ENCODE measurements at regions not wholly inside any gene's neighbourhood (a gene's known extent, or its start where the extent isn't known, plus 50 kb on each side); places are given as distances from the start of the nearest gene placed in this dataset.

DNA sequence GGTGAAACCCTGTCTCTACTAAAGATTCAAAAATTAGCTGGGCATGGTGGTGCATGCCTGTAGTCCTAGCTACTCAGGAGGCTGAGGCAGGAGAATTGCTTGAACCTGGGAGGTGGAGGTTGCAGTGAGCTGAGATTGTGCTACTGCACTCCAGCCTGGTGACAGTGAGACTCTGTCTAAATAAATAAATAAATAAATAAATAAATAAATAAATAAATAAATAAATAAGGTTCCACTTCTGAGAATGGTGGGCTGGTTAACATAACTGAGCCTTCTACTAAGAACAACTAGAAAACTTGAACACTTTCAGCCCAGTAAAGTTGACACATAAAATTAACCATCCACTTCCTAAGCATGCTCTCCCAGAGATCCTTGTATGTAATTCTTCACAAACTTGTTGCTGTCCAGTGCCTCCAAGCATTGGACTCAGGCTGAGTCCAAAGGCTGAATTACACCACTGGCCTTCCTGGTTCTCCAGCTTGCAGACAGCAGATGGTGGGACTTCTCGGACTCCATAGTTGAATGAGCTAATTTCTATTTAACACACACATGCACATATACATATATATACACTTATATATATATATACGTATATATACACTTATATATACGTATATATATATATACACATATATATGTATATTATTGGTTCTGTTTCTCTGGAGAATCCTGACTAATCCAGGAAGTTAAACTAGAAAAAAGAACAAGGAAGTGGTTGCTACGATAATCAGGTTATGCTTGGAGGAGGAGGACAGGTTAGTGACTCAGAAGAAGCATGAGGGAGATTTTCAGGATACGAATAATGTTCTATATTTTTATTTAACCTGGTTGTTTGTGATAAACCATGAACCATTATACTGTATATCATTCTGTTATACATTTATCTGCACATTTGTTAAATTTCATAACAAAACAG, 348.8 kb downstream of the METTL4 start:
- Histone ChIP-seq H3K36me3 (ENCODE audit: insufficient read depth, low read length) (no peaks in the 10 kb centered on the region), H3K4me1 (ENCODE audit: insufficient read depth, low read length) (no peaks in the 10 kb centered on the region), H3K27me3 (ENCODE audit: insufficient read depth, low read length) (no peaks in the 10 kb centered on the region), H4K20me1 (ENCODE audit: insufficient read depth, low read length) (no peaks in the 10 kb centered on the region), H3K79me2 (ENCODE audit: insufficient read depth, low read length) (no peaks in the 10 kb centered on the region), H3K4me2 (ENCODE audit: low read length) (no peak overlapping the region), H3K4me3 (ENCODE audit: insufficient read depth, low read depth, low read length) (no peak overlapping the region), H3K9ac (ENCODE audit: low read length) (no peak overlapping the region), H3K9me3 (ENCODE audit: insufficient read depth, low read depth, low read length) (no peaks in the 10 kb centered on the region), H2AFZ (ENCODE audit: low read depth, low read length) (no peak overlapping the region), H3K27ac (ENCODE audit: low read depth, low read length) (no peak overlapping the region)
- no peaks in the 10 kb centered on the region for H3K9me3 Mint-ChIP-seq (ENCODE audit: unreplicated experiment)
- TF ChIP-seq CTCF (IDR thresholded peaks at IDR 0.05; ENCODE audit: insufficient read depth, low read depth, low read length), result no peak
- no peak for TF ChIP-seq EZH2 (IDR thresholded peaks at IDR 0.05; ENCODE audit: insufficient read depth, low read length)
- H3K4me1 Mint-ChIP-seq (ENCODE audit: low read depth, unreplicated experiment), result peaks cover 9% of the 10 kb centered on the region
- no peaks in the 10 kb centered on the region for H3K36me3 Mint-ChIP-seq (ENCODE audit: low read depth, unreplicated experiment)
- no peak for FAIRE-seq
- H3K27me3 Mint-ChIP-seq (ENCODE audit: low read depth, unreplicated experiment), result no peaks in the 10 kb centered on the region
- no peak for DNase-seq (ENCODE audit: low read depth)
- no peak overlapping the region for H3K4me3 Mint-ChIP-seq (ENCODE audit: unreplicated experiment)
- H3K27ac Mint-ChIP-seq (ENCODE audit: unreplicated experiment), result no peak overlapping the region

- Mint-ChIP-seq H3K4me1 (ENCODE audit: low read depth, unreplicated experiment) (peaks cover 9% of the 10 kb centered on the region), H3K27me3 (ENCODE audit: low read depth, unreplicated experiment) (no peaks in the 10 kb centered on the region), H3K36me3 (ENCODE audit: low read depth, unreplicated experiment) (no peaks in the 10 kb centered on the region), H3K4me3 (ENCODE audit: unreplicated experiment) (no peak overlapping the region), H3K27ac (ENCODE audit: unreplicated experiment) (no peak overlapping the region), H3K9me3 (ENCODE audit: unreplicated experiment) (no peaks in the 10 kb centered on the region)
- no peaks in the 10 kb centered on the region for H4K20me1 ChIP-seq (ENCODE audit: insufficient read depth, low read length)
- H3K27ac ChIP-seq (ENCODE audit: low read depth, low read length), result no peak overlapping the region
- TF ChIP-seq EZH2 (IDR thresholded peaks at IDR 0.05; ENCODE audit: insufficient read depth, low read length) (no peak), CTCF (IDR thresholded peaks at IDR 0.05; ENCODE audit: insufficient read depth, low read depth, low read length) (no peak)
- H3K9me3 ChIP-seq (ENCODE audit: insufficient read depth, low read depth, low read length), result no peaks in the 10 kb centered on the region
- peak overlapping the region; percentile 11 for H3K9ac ChIP-seq (ENCODE audit: low read length)
- no peaks in the 10 kb centered on the region for H3K27me3 ChIP-seq (ENCODE audit: insufficient read depth, low read length)
- H3K36me3 ChIP-seq (ENCODE audit: insufficient read depth, low read length), result no peaks in the 10 kb centered on the region
- peak overlapping the region; percentile 44 for H3K4me3 ChIP-seq (ENCODE audit: insufficient read depth, low read depth, low read length)
- peak; percentile 58 for DNase-seq (ENCODE audit: low read depth)
- H3K4me2 ChIP-seq (ENCODE audit: low read length), result peak overlapping the region; percentile 79
- no peak for FAIRE-seq
- H2AFZ ChIP-seq (ENCODE audit: low read depth, low read length), result peak overlapping the region; percentile 25
- H3K4me1 ChIP-seq (ENCODE audit: insufficient read depth, low read length), result no peaks in the 10 kb centered on the region
- no peaks in the 10 kb centered on the region for H3K79me2 ChIP-seq (ENCODE audit: insufficient read depth, low read length)
Measured at GRCh38 chr18:2223449-2223848, 347.9 kb downstream of the METTL4 start.

GRCh38 chr18:2223849-2224248, 347.5 kb downstream of the METTL4 start:
- Mint-ChIP-seq H3K27me3 (ENCODE audit: low read depth, unreplicated experiment) (no peaks in the 10 kb centered on the region), H3K4me3 (ENCODE audit: unreplicated experiment) (no peak overlapping the region), H3K4me1 (ENCODE audit: low read depth, unreplicated experiment) (peaks cover 9% of the 10 kb centered on the region), H3K36me3 (ENCODE audit: low read depth, unreplicated experiment) (no peaks in the 10 kb centered on the region), H3K27ac (ENCODE audit: unreplicated experiment) (no peak overlapping the region), H3K9me3 (ENCODE audit: unreplicated experiment) (no peaks in the 10 kb centered on the region)
- no peaks in the 10 kb centered on the region for H3K4me1 ChIP-seq (ENCODE audit: insufficient read depth, low read length)
- peak overlapping the region; percentile 44 for H3K4me3 ChIP-seq (ENCODE audit: insufficient read depth, low read depth, low read length)
- FAIRE-seq, result no peak
- peak; percentile 64 for TF ChIP-seq CTCF (IDR thresholded peaks at IDR 0.05; ENCODE audit: insufficient read depth, low read depth, low read length)
- no peak for TF ChIP-seq EZH2 (IDR thresholded peaks at IDR 0.05; ENCODE audit: insufficient read depth, low read length)
- H4K20me1 ChIP-seq (ENCODE audit: insufficient read depth, low read length), result no peaks in the 10 kb centered on the region
- H3K4me2 ChIP-seq (ENCODE audit: low read length), result peak overlapping the region; percentile 79
- peak overlapping the region; percentile 25 for H2AFZ ChIP-seq (ENCODE audit: low read depth, low read length)
- peak overlapping the region; percentile 11 for H3K9ac ChIP-seq (ENCODE audit: low read length)
- no peaks in the 10 kb centered on the region for H3K9me3 ChIP-seq (ENCODE audit: insufficient read depth, low read depth, low read length)
- DNase-seq (ENCODE audit: low read depth), result peak; percentile 34
- H3K36me3 ChIP-seq (ENCODE audit: insufficient read depth, low read length), result no peaks in the 10 kb centered on the region
- no peaks in the 10 kb centered on the region for H3K27me3 ChIP-seq (ENCODE audit: insufficient read depth, low read length)
- no peaks in the 10 kb centered on the region for H3K79me2 ChIP-seq (ENCODE audit: insufficient read depth, low read length)
- no peak overlapping the region for H3K27ac ChIP-seq (ENCODE audit: low read depth, low read length)

Data from astrocyte (in vitro differentiated cells and primary cell).